Right lobe of liver (tissue), 4 donors: ENCODE measurements at regions not wholly inside any gene's neighbourhood (a gene's known extent, or its start where the extent isn't known, plus 50 kb on each side); places are given as distances from the start of the nearest gene placed in this dataset.

Experiments
- POLR2A ChIP-seq: fragments of 450-650 bp; IDR thresholded peaks from one replicate; pipeline ENCODE4 v1.6.1; 2017; ENCODE audit warnings: antibody characterized with exemption, mild to moderate bottlenecking
- TF ChIP-seq, protein P1 (sequence below), 4 donors: fragments of 200-600 bp in 3 of 4; fragments of 450-650 bp in 1 of 4; IDR thresholded peaks; one replicate each; pipeline versions ENCODE4 v1.5.1 to v1.8.0; 2016 to 2022; ENCODE audit warnings: antibody characterized with exemption in 4 of 4, mild to moderate bottlenecking in 2 of 4
- donor health status: DM: no; HTN: no; CAD: no.
- donor health status: DM: no; HTN: no; CAD: no.
- donor health status: DM: no; HTN: yes; CAD: no.

GRCh38 chr2:239454507-239454906 is 53.7 kb upstream of the HDAC4 start:
- TF ChIP-seq, protein P1, sequence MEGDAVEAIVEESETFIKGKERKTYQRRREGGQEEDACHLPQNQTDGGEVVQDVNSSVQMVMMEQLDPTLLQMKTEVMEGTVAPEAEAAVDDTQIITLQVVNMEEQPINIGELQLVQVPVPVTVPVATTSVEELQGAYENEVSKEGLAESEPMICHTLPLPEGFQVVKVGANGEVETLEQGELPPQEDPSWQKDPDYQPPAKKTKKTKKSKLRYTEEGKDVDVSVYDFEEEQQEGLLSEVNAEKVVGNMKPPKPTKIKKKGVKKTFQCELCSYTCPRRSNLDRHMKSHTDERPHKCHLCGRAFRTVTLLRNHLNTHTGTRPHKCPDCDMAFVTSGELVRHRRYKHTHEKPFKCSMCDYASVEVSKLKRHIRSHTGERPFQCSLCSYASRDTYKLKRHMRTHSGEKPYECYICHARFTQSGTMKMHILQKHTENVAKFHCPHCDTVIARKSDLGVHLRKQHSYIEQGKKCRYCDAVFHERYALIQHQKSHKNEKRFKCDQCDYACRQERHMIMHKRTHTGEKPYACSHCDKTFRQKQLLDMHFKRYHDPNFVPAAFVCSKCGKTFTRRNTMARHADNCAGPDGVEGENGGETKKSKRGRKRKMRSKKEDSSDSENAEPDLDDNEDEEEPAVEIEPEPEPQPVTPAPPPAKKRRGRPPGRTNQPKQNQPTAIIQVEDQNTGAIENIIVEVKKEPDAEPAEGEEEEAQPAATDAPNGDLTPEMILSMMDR (IDR thresholded peaks at IDR 0.05) = no peak
- TF ChIP-seq POLR2A = no peak
